HepG2 (cell line): ENCODE measurements at regions not wholly inside any gene's neighbourhood (a gene's known extent, or its start where the extent isn't known, plus 50 kb on each side); places are given as distances from the start of the nearest gene placed in this dataset.

Source experiments
- CCAR2 ChIP-seq: fragments of 200-400 bp; formaldehyde crosslinking; optimal IDR thresholded peaks from 2 replicates; pipeline ENCODE3; 2018; ENCODE audit warnings: low read depth, mild to moderate bottlenecking, low read length, moderate library complexity
- FOXA3 ChIP-seq: IDR thresholded peaks from 2 replicates; pipeline ENCODE4 v1.6.1; 2016; ENCODE audit warnings: missing genetic modification reagents, missing compliant biosample characterization
- MXD4 ChIP-seq: IDR thresholded peaks from 2 replicates; pipeline ENCODE4 v1.6.1; 2016; ENCODE audit warnings: mild to moderate bottlenecking, missing biosample characterization, missing genetic modification reagents
- NKX3-1 ChIP-seq: sonication (generic); formaldehyde crosslinking; IDR thresholded peaks from 2 replicates; pipeline ENCODE4 v1.5.0; 2020; ENCODE audit warnings: missing genetic modification reagents
- SMAD1 ChIP-seq: sonication (generic); formaldehyde crosslinking; IDR thresholded peaks from 2 replicates; pipeline ENCODE4 v1.4.0; 2020; ENCODE audit warnings: missing genetic modification reagents, low read depth, mild to moderate bottlenecking, borderline replicate concordance
- ZNF30 ChIP-seq: sonication (generic); formaldehyde crosslinking; IDR thresholded peaks from 2 replicates; pipeline ENCODE4 v1.5.0; 2020; ENCODE audit warnings: mild to moderate bottlenecking, missing genetic modification reagents
- TF ChIP-seq, protein P1 (sequence below): sonication (generic); formaldehyde crosslinking; IDR thresholded peaks from 2 replicates; pipeline ENCODE4 v1.5.1; 2020; ENCODE audit warnings: missing genetic modification reagents, mild to moderate bottlenecking, borderline replicate concordance
- TF ChIP-seq, protein P2 (sequence below): sonication (generic); formaldehyde crosslinking; conservative IDR thresholded peaks from 2 replicates; pipeline ENCODE4 v1.5.0; 2020; ENCODE audit warnings: missing genetic modification reagents
- TF ChIP-seq, protein P3 (sequence below): sonication (generic); formaldehyde crosslinking; IDR thresholded peaks from 2 replicates; pipeline ENCODE4 v1.4.0; 2020; ENCODE audit warnings: mild to moderate bottlenecking, missing genetic modification reagents
- TF ChIP-seq, protein P4 (sequence below): sonication (generic); formaldehyde crosslinking; IDR thresholded peaks from 2 replicates; pipeline ENCODE4 v1.5.0; 2020; ENCODE audit warnings: mild to moderate bottlenecking, missing genetic modification reagents, moderate library complexity

DNA sequence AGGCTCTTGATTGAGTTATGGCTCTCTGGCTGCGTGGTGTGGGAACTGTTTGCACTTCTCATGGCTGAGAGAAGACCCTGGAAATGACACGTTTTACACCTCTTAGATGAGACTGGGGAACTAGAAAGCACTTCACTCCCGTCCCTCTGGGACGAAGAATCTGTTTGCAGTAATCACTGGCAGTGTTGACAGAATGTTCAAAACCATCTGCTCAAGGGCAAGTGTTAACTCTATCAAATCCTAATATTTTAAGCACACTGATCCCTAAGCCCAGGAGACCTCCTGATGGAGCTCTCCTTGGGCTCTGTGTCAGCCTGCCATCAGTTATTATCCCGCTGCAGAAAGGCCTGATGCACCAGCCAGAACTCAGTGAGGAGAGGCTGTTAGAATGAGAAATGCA lies 323.8 kb upstream of the DNAJC19 start:
- TF ChIP-seq, protein P1, sequence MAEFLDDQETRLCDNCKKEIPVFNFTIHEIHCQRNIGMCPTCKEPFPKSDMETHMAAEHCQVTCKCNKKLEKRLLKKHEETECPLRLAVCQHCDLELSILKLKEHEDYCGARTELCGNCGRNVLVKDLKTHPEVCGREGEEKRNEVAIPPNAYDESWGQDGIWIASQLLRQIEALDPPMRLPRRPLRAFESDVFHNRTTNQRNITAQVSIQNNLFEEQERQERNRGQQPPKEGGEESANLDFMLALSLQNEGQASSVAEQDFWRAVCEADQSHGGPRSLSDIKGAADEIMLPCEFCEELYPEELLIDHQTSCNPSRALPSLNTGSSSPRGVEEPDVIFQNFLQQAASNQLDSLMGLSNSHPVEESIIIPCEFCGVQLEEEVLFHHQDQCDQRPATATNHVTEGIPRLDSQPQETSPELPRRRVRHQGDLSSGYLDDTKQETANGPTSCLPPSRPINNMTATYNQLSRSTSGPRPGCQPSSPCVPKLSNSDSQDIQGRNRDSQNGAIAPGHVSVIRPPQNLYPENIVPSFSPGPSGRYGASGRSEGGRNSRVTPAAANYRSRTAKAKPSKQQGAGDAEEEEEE, result no peak
- TF ChIP-seq CCAR2, result no peak
- no peak for TF ChIP-seq ZNF30 (CRISPR knock-in tag)
- TF ChIP-seq FOXA3 (CRISPR knock-in tag), result no peak
- TF ChIP-seq MXD4 (CRISPR knock-in tag), result no peak
- TF ChIP-seq, protein P2, sequence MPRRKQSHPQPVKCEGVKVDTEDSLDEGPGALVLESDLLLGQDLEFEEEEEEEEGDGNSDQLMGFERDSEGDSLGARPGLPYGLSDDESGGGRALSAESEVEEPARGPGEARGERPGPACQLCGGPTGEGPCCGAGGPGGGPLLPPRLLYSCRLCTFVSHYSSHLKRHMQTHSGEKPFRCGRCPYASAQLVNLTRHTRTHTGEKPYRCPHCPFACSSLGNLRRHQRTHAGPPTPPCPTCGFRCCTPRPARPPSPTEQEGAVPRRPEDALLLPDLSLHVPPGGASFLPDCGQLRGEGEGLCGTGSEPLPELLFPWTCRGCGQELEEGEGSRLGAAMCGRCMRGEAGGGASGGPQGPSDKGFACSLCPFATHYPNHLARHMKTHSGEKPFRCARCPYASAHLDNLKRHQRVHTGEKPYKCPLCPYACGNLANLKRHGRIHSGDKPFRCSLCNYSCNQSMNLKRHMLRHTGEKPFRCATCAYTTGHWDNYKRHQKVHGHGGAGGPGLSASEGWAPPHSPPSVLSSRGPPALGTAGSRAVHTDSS (CRISPR knock-in tag), result no peak
- TF ChIP-seq, protein P3, sequence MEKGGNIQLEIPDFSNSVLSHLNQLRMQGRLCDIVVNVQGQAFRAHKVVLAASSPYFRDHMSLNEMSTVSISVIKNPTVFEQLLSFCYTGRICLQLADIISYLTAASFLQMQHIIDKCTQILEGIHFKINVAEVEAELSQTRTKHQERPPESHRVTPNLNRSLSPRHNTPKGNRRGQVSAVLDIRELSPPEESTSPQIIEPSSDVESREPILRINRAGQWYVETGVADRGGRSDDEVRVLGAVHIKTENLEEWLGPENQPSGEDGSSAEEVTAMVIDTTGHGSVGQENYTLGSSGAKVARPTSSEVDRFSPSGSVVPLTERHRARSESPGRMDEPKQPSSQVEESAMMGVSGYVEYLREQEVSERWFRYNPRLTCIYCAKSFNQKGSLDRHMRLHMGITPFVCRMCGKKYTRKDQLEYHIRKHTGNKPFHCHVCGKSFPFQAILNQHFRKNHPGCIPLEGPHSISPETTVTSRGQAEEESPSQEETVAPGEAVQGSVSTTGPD (CRISPR knock-in tag), result no peak
- TF ChIP-seq SMAD1, result no peak
- TF ChIP-seq NKX3-1 (CRISPR knock-in tag), result no peak
- TF ChIP-seq, protein P4, sequence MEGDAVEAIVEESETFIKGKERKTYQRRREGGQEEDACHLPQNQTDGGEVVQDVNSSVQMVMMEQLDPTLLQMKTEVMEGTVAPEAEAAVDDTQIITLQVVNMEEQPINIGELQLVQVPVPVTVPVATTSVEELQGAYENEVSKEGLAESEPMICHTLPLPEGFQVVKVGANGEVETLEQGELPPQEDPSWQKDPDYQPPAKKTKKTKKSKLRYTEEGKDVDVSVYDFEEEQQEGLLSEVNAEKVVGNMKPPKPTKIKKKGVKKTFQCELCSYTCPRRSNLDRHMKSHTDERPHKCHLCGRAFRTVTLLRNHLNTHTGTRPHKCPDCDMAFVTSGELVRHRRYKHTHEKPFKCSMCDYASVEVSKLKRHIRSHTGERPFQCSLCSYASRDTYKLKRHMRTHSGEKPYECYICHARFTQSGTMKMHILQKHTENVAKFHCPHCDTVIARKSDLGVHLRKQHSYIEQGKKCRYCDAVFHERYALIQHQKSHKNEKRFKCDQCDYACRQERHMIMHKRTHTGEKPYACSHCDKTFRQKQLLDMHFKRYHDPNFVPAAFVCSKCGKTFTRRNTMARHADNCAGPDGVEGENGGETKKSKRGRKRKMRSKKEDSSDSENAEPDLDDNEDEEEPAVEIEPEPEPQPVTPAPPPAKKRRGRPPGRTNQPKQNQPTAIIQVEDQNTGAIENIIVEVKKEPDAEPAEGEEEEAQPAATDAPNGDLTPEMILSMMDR (CRISPR knock-in tag), result no peak
